ENCODE measurements at regions not wholly inside any gene's neighbourhood (a gene's known extent, or its start where the extent isn't known, plus 50 kb on each side); places are given as distances from the start of the nearest gene placed in this dataset.

GRCh38 chr3:5898106-5898505 is 710.6 kb downstream of the EDEM1 start:
- no peak for DNase-seq (ENCODE audit: low spot score in 2 of 2)
- Histone ChIP-seq H3K27ac (no peak overlapping the region), H3K9me3 (no peaks in the 10 kb centered on the region), H3K36me3 (no peaks in the 10 kb centered on the region), H3K4me3 (no peak overlapping the region), H3K27me3 (no peaks in the 10 kb centered on the region), H3K4me1 (no peaks in the 10 kb centered on the region)
- intact Hi-C loops (cut with DNase I; ENCODE audit: low total_unique reads), result no loop called here
- TF ChIP-seq POLR2AphosphoS5 (IDR thresholded peaks at IDR 0.05) (no peak), CTCF (IDR thresholded peaks at IDR 0.05) (no peak), POLR2A (IDR thresholded peaks at IDR 0.05) (no peak)

GRCh38 chr3:5899014-5899761 is 711.7 kb downstream of the EDEM1 start:
- no peaks in the 10 kb centered on the region for H3K27me3 ChIP-seq
- no peaks in the 10 kb centered on the region for H3K36me3 ChIP-seq
- intact Hi-C loops (cut with DNase I; ENCODE audit: low total_unique reads), result no loop called here
- no peak overlapping the region for H3K27ac ChIP-seq
- no peak for TF ChIP-seq POLR2A (IDR thresholded peaks at IDR 0.05)
- no peak for TF ChIP-seq CTCF (IDR thresholded peaks at IDR 0.05)
- TF ChIP-seq POLR2AphosphoS5 (IDR thresholded peaks at IDR 0.05), result no peak
- no peaks in the 10 kb centered on the region for H3K9me3 ChIP-seq
- H3K4me1 ChIP-seq, result no peaks in the 10 kb centered on the region
- no peak for DNase-seq (ENCODE audit: low spot score in 2 of 2)
- H3K4me3 ChIP-seq, result no peak overlapping the region

- Histone ChIP-seq H3K4me3 (no peak overlapping the region), H3K36me3 (no peaks in the 10 kb centered on the region), H3K27me3 (no peaks in the 10 kb centered on the region), H3K27ac (no peak overlapping the region), H3K9me3 (no peaks in the 10 kb centered on the region), H3K4me1 (no peaks in the 10 kb centered on the region)
- intact Hi-C loops (cut with DNase I; ENCODE audit: low total_unique reads), result no loop called here
- no peak for DNase-seq (ENCODE audit: low spot score in 2 of 2)
- TF ChIP-seq CTCF (IDR thresholded peaks at IDR 0.05) (no peak), POLR2A (IDR thresholded peaks at IDR 0.05) (no peak), POLR2AphosphoS5 (IDR thresholded peaks at IDR 0.05) (no peak)
These were observed 730.4 kb downstream of the EDEM1 start for GRCh38 chr3:5917932-5918331.

- no peaks in the 10 kb centered on the region for H3K4me1 ChIP-seq
These were observed 731.1 kb downstream of the EDEM1 start for GRCh38 chr3:5918626-5919025.

More at GRCh38 chr3:5918626-5919025, 731.1 kb downstream of the EDEM1 start:
- H3K4me3 ChIP-seq, result no peak overlapping the region
- no peak for DNase-seq (ENCODE audit: low spot score in 2 of 2)
- H3K9me3 ChIP-seq, result no peaks in the 10 kb centered on the region
- H3K36me3 ChIP-seq, result no peaks in the 10 kb centered on the region
- intact Hi-C loops (cut with DNase I; ENCODE audit: low total_unique reads), result no loop called here
- no peak overlapping the region for H3K27ac ChIP-seq
- no peaks in the 10 kb centered on the region for H3K27me3 ChIP-seq
- TF ChIP-seq CTCF (IDR thresholded peaks at IDR 0.05) (no peak), POLR2A (IDR thresholded peaks at IDR 0.05) (no peak), POLR2AphosphoS5 (IDR thresholded peaks at IDR 0.05) (no peak)
